Heart left ventricle (tissue), 16 donors: ENCODE measurements at regions not wholly inside any gene's neighbourhood (a gene's known extent, or its start where the extent isn't known, plus 50 kb on each side); places are given as distances from the start of the nearest gene placed in this dataset.

Experiments used
- ATAC-seq, 4 donors: fragments of 200-7000 bp; cut with Tn5 transposase; one replicate each; pipeline ENCODE4 v1.9.1; 2020 to 2022; ENCODE audit warnings: moderate library complexity in 4 of 4, mild to moderate bottlenecking in 3 of 4, moderate number of reproducible peaks in 1 of 4
- DNase-seq, 5 donors: peaks; one replicate each; pipeline ENCODE4 v3.0.0-alpha.2; 2020
- H3K27ac ChIP-seq, 12 donors: fragments of 200-600 bp; sonication (generic) in 4 of 12; one replicate each; pipeline versions ENCODE4 v1.5.0 to v1.8.0; 2016 to 2022; ENCODE audit warnings: mild to moderate bottlenecking in 2 of 12
- H3K27me3 ChIP-seq, 9 donors: fragments of 200-600 bp; sonication (generic) in 2 of 9; one replicate each; pipeline versions ENCODE4 v1.5.1 to v1.8.0; 2016 to 2022; ENCODE audit warnings: mild to moderate bottlenecking in 3 of 9
- H3K36me3 ChIP-seq, 9 donors: fragments of 200-600 bp; sonication (generic) in 2 of 9; one replicate each; pipeline versions ENCODE4 v1.5.0 to v1.8.0; 2018 to 2022; ENCODE audit warnings: mild to moderate bottlenecking in 2 of 9
- H3K4me1 ChIP-seq, 12 donors: fragments of 200-600 bp; sonication (generic) in 4 of 12; one replicate each; pipeline versions ENCODE4 v1.5.0 to v1.8.0; 2016 to 2022; ENCODE audit warnings: mild to moderate bottlenecking in 3 of 12
- H3K4me3 ChIP-seq, 12 donors: fragments of 200-600 bp; sonication (generic) in 4 of 12; one replicate each; pipeline versions ENCODE4 v1.5.0 to v1.8.0; 2017 to 2022; ENCODE audit warnings: mild to moderate bottlenecking in 9 of 12, moderate library complexity in 4 of 12
- H3K9me3 ChIP-seq, 12 donors: fragments of 200-600 bp; sonication (generic) in 4 of 12; one replicate each; pipeline versions ENCODE4 v1.5.0 to v1.8.0; 2016 to 2022; ENCODE audit warnings: mild to moderate bottlenecking in 1 of 12
- POLR2A ChIP-seq, 2 donors: fragments of 450-650 bp; IDR thresholded peaks; one replicate each; pipeline ENCODE4 v1.6.1; 2017; ENCODE audit warnings: antibody characterized with exemption in 2 of 2, mild to moderate bottlenecking in 2 of 2, moderate library complexity in 2 of 2
- WGBS, 4 donors: extraction: QIAGEN DNeasy Blood & Tissue Kit in 2 of 4; methylation state at CpG; one replicate each; pipeline versions ENCODE4 v1.1.5 to v1.1.7; 2013 to 2018; 5-methylcytosine and 5-hydroxymethylcytosine counted together
- intact Hi-C, 10 donors: fragments of 100-400 bp; cut with DNase I; formaldehyde crosslinking; loops; one replicate each; pipeline versions ENCODE4 v1.11.1 to v1.14.2; 2022
- TF ChIP-seq, protein P1 (sequence below), 12 donors: fragments of 200-600 bp; sonication (generic) in 4 of 12; IDR thresholded peaks; one replicate each; pipeline versions ENCODE4 v1.5.0 to v1.8.0; 2018 to 2022; ENCODE audit warnings: antibody characterized with exemption in 12 of 12, mild to moderate bottlenecking in 5 of 12
- donor health status: ischemic (EF 13 %, LVEDD 7.1; RV severe dilation, severe dysfunction).
- donor health status: healthy with polysubstance abuse.
- donor health status: DM: no; HTN: yes; CAD: no.
- donor health status: DM: no; HTN: no; CAD: no.
- donor health status: ischemic (EF 25% LVEDD 6.9; RV normal size, moderate dysfunction).
- donor health status: ischemic (EF 25% LVEDD 5.7; RV mildly dilated, moderate dysfunction).
- donor health status: healthy.
- donor health status: DM: yes; HTN: yes; CAD: no.
- donor health status: ischemic (EF 35%, LVEDD 5.7; RV mildly dilated, moderate dysfunction).
- donor health status: nonischemic (EF 11% LVEDD 7.7; RV severe dilation, severe dysfunction).
- donor health status: DM: yes; HTN: yes; CAD: no.
- donor health status: PGD.
- donor health status: ischemic (EF 29% LVEDD 5.4; RV normal size, mild dysfunction).
- donor health status: nonischemic (EF 23%, LVEDD 6.1; RV moderate dilation, normal function).

DNA sequence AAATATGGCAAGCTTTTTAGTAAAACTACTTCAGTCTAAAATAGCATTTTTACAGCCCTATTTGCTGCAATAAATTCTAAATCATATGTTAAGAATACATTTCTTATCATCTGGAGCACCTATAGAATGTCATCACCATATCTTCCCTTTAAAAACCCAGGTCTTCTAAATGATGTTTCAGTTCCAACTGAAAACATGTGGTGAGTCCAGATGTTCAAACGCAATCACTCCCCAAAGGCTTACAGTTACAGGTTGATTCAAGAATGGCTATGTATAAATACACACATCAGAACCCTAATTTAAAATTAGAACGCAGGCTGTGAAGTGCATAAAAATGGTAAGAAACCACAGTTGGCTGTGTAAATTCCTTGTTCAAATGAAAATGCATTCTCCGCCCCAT is 796.3 kb downstream of the MAT2B start:
- intact Hi-C loops = no loop called here
- H3K9me3 ChIP-seq = no peaks in the 10 kb centered on the region
- no peaks in the 10 kb centered on the region for H3K4me1 ChIP-seq
- no peak for DNase-seq
- no peaks in the 10 kb centered on the region for H3K36me3 ChIP-seq
- H3K27ac ChIP-seq = no peak overlapping the region
- no peak overlapping the region for H3K4me3 ChIP-seq
- no peak for ATAC-seq
- WGBS, 4 donors = 80 to 88% (median 85%) methylated on average over 3 of the region's 3 CpGs
- TF ChIP-seq, protein P1, sequence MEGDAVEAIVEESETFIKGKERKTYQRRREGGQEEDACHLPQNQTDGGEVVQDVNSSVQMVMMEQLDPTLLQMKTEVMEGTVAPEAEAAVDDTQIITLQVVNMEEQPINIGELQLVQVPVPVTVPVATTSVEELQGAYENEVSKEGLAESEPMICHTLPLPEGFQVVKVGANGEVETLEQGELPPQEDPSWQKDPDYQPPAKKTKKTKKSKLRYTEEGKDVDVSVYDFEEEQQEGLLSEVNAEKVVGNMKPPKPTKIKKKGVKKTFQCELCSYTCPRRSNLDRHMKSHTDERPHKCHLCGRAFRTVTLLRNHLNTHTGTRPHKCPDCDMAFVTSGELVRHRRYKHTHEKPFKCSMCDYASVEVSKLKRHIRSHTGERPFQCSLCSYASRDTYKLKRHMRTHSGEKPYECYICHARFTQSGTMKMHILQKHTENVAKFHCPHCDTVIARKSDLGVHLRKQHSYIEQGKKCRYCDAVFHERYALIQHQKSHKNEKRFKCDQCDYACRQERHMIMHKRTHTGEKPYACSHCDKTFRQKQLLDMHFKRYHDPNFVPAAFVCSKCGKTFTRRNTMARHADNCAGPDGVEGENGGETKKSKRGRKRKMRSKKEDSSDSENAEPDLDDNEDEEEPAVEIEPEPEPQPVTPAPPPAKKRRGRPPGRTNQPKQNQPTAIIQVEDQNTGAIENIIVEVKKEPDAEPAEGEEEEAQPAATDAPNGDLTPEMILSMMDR (IDR thresholded peaks at IDR 0.05) = no peak
- no peak for TF ChIP-seq POLR2A (IDR thresholded peaks at IDR 0.05)
- no peaks in the 10 kb centered on the region for H3K27me3 ChIP-seq

DNA sequence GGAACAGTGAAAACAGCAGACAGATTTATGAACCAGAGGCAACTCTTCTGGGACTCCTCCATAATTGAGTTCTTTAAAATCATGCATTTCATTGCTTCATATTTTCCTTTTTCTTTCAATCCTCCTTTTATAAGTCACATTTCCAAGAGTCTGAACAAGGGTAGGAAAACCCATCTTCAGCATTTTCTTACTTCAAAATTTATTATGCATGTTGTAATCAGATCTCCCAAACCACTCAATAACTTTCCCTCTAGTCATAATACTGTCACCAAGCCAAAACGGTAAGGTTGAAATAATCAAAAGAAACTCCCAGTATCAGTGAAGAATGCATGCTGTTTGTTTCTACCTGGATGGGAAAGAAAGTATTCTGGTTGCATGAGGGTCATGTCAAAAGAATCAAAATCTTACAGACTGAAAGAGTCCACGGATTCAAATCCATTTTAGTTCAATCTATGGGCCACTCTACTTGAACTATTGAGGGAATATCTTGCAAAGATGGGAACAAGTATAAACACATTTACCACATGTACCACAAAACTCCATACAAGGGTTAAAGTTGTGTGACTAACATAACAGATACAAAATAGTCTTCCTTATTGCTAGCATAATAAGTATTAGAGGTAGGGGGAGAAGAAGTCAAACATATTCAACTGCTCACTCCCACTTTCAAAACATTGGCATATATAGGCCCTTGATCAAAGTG is 797.3 kb downstream of the MAT2B start:
- intact Hi-C loops = no loop called here
- 60 to 67% (median 63%) methylated on average over 2 of the region's 2 CpGs for WGBS, 4 donors
- H3K27me3 ChIP-seq = no peaks in the 10 kb centered on the region
- TF ChIP-seq, protein P1 (IDR thresholded peaks at IDR 0.05) = no peak
- TF ChIP-seq POLR2A (IDR thresholded peaks at IDR 0.05) = no peak
- no peak overlapping the region for H3K27ac ChIP-seq
- DNase-seq (no peak), ATAC-seq (no peak)
- no peaks in the 10 kb centered on the region for H3K4me1 ChIP-seq
- no peaks in the 10 kb centered on the region for H3K36me3 ChIP-seq
- no peaks in the 10 kb centered on the region for H3K9me3 ChIP-seq
- H3K4me3 ChIP-seq = no peak overlapping the region

DNA sequence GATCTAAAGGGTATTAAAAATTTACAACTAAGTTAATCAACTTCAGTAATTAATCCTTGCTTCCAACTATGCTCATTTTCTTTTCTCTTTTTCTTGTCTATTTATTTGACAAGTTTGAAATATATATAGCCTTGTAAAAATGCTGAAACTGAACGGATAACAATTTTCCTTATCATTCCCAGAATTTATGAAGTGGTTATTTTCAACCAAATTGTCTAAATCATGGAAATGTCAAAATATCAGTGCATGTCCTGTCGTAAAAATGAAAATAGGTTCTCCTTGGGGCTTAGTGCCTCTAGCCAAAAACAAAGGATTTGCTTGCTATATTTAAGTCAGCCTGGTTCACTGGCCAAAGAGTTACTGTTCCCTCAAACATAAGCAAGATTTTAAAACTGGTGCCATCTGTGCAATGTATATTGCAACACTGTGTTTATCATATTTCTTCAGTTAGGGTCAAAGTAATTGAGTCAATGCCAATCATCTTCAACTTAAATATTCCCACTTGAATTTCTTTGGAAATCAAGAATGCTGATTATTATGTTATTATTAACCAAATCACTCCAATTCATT is 798.3 kb downstream of the MAT2B start:
- H3K9me3 ChIP-seq = no peaks in the 10 kb centered on the region
- H3K27ac ChIP-seq = no peak overlapping the region
- TF ChIP-seq POLR2A (IDR thresholded peaks at IDR 0.05) = no peak
- TF ChIP-seq, protein P1 (IDR thresholded peaks at IDR 0.05) = no peak
- H3K4me1 ChIP-seq = no peaks in the 10 kb centered on the region
- H3K27me3 ChIP-seq = no peaks in the 10 kb centered on the region
- ATAC-seq (no peak), DNase-seq (no peak)
- 68 to 82% (median 80%) methylated on average over 2 of the region's 2 CpGs for WGBS, 4 donors
- H3K36me3 ChIP-seq = no peaks in the 10 kb centered on the region
- H3K4me3 ChIP-seq = no peak overlapping the region
- intact Hi-C loops = no loop called here

DNA sequence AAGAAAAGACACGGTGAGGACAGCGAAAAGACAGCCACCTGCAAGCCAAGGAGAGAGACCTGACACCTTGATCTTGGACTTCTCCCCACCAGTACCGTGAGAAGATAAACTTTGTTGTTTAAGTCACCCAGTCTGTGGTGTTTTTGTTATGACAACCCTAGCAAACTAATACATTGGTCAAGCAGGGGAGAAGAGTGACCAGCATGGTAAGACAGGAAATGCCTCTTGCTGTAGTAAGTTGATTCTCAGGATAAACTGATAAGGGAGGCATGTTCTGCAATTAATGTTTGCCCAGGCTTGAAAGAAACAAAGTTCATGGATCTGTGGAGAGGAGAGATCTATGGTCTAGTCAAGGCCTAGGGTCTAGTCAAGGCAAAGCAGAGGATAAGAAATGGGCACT is 801.2 kb downstream of the MAT2B start:
- H3K27ac ChIP-seq = no peak overlapping the region
- H3K36me3 ChIP-seq = no peaks in the 10 kb centered on the region
- no peak overlapping the region for H3K4me3 ChIP-seq
- DNase-seq (no peak), ATAC-seq (no peak)
- H3K9me3 ChIP-seq = no peaks in the 10 kb centered on the region
- WGBS, 4 donors = 84 to 92% (median 89%) methylated on average over 3 of the region's 3 CpGs
- no peaks in the 10 kb centered on the region for H3K27me3 ChIP-seq
- no peaks in the 10 kb centered on the region for H3K4me1 ChIP-seq
- intact Hi-C loops = no loop called here
- TF ChIP-seq, protein P1 (IDR thresholded peaks at IDR 0.05) = no peak
